Activated CD8-positive, alpha-beta memory T cell treated with anti-CD3 and anti-CD28 coated beads for 36 hours (primary cell): ENCODE measurements at regions not wholly inside any gene's neighbourhood (a gene's known extent, or its start where the extent isn't known, plus 50 kb on each side); places are given as distances from the start of the nearest gene placed in this dataset.
"Not testable (repeated sequence)": the region's sequence is repeated elsewhere in the genome, so short reads cannot be mapped to it uniquely, and the experiment has no call there.

Experiments
- CTCF ChIA-PET: fragments of 350-600 bp; sonication (Branson Sonifier 250); formaldehyde crosslinking; loops from one replicate; lab custom pipeline; 2021; ENCODE audit warnings: antibody characterized with exemption; lab: Charles Lee
- POLR2A ChIA-PET: fragments of 350-600 bp; sonication (Branson Sonifier 250); formaldehyde crosslinking; loops from one replicate; lab custom pipeline; 2021; ENCODE audit warnings: antibody characterized with exemption; lab: Charles Lee

DNA sequence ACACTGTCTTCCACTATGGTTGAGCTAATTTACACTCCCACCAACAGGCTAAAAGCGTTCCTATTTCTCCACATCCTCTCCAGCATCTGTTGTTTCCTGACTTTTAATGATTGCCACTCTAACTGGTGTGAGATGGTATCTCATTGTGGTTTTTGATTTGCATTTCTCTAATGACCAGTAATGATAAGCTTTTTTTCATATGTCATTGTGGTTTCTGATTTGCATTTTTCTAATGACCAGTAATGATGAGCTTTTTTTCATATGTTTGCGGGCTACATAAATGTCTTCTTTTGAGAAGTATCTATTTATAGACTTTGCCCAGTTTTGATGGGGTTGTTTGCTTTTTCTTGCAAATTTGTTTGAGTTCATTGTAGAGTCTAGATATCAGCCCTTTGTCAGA lies 68.0 kb upstream of the RASA1 start:
- POLR2A ChIA-PET, CTCF ChIA-PET: not testable (repeated sequence)

DNA sequence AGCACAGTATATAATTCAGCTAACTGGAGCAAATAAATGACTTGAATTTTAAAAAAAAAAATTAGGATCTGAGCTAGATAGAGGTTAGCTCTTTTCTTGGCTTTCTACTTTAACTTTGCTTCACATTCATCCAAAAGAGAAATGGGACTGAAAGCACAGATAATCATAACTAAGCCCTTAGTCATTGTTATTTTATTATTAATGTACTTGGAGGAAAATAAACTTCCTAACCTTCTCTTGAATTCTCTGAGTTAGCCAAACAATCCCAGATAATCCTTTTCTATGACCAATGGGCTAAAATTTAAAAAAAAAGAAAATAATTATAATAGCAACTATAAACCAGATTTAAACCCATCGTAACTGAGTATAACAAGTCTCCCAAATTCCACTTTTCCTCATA lies 57.6 kb upstream of the RASA1 start:
- POLR2A ChIA-PET: no interaction called here

DNA sequence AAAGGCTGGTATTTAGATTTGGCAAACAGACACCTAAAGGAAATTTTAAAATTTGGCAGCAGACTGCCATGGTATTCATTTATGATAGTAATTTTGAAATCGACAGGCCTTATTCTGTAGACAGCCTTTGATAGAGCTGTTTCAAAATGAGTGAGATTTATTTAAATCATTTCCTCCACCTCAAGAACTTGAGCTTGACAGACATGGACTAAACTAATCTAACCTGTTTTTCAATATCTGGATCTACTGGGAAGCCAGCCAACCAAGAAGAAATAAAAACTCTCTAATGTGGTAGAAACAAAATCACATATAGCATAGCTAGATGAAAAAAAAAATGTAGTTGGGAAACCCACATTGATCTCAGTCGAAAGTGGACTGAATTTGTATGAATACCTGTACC lies 56.9 kb upstream of the RASA1 start:
- POLR2A ChIA-PET: no interaction called here
- CTCF ChIA-PET: no interaction called here

More for the DNA sequence above, 57.6 kb upstream of the RASA1 start:
- CTCF ChIA-PET: no interaction called here

DNA sequence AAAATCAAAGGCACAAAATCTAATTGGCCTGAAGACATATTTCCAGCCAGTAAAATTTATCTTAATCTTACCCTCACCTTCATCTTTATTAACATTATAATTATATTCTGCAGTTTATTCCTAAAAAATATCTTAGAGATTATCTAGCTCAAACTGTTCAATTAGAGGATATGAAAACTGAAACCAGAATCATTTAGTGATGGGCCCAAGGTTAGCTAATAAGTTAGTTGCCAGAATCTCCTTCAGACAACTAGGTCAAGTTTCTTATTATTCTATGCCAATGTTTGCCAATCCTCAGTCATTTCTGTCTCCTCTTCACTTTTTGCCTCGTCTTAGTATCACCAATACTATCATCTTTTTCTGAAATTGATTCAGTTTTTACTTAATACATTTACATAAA lies 56.0 kb upstream of the RASA1 start:
- ChIA-PET POLR2A (no interaction called here), CTCF (no interaction called here)

DNA sequence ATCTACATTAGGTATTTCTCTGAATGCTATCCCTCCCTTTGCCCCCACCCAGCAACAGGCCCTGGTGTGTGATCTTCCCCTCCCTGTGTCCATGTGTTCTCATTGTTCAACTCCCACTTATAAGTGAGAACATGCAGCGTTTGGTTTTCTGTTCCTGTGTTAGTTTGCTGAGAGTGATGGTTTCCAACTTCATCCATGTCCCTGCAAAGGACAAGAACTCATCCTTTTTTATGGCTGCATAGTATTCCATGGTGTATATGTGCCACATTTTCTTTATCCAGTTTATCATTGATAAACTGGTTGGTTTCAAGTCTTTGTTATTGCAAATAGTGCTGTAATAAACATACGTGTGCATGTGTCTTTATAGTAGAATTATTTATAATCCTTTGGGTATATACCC lies 55.5 kb upstream of the RASA1 start:
- POLR2A ChIA-PET, CTCF ChIA-PET: not testable (repeated sequence)

DNA sequence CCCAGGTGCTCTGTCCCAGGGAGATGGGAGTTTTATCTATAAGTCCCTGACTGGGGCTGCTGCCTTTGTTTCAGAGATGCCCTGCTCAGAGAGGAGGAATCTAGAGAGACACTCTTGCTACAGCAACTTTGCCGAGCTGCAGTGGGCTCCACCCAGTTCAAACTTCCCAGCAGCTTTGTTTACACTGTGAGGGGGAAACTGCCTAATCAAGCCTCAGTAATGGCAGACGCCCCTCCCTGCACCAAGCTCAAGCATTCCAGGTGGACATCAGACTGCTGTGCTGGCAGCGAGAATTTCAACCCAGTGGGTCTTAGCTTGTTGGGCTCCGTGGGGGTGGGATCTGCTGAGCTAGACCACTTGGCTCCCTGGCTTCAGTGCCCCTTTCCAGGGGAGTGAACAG lies 50.2 kb upstream of the RASA1 start:
- POLR2A ChIA-PET, CTCF ChIA-PET: not testable (repeated sequence)
